ENCODE measurements at regions not wholly inside any gene's neighbourhood (a gene's known extent, or its start where the extent isn't known, plus 50 kb on each side); places are given as distances from the start of the nearest gene placed in this dataset.

DNA sequence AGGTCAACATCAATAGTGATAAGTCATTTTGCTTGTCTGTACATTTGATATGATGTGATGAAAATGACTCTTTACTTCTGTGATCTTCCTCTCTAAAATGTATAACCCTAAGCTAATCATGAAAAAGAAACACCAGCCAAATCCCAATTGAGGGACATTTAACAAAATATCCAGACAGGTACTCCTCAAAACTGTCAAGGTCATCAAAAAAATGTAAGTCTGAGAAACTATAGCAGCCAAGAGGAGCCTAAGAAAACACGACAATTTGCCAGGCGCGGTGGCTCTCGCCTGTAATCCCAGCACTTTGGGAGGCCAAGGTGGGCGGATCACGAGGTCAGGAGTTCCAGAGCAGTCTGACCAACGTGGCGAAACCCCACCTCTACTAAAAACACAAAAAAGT, 708.5 kb upstream of the ID4 start:
- no peak for TF ChIP-seq ZFX (IDR thresholded peaks at IDR 0.05; ENCODE audit: borderline replicate concordance)
- TF ChIP-seq, protein P1, sequence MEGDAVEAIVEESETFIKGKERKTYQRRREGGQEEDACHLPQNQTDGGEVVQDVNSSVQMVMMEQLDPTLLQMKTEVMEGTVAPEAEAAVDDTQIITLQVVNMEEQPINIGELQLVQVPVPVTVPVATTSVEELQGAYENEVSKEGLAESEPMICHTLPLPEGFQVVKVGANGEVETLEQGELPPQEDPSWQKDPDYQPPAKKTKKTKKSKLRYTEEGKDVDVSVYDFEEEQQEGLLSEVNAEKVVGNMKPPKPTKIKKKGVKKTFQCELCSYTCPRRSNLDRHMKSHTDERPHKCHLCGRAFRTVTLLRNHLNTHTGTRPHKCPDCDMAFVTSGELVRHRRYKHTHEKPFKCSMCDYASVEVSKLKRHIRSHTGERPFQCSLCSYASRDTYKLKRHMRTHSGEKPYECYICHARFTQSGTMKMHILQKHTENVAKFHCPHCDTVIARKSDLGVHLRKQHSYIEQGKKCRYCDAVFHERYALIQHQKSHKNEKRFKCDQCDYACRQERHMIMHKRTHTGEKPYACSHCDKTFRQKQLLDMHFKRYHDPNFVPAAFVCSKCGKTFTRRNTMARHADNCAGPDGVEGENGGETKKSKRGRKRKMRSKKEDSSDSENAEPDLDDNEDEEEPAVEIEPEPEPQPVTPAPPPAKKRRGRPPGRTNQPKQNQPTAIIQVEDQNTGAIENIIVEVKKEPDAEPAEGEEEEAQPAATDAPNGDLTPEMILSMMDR (IDR thresholded peaks at IDR 0.05), result no peak

DNA sequence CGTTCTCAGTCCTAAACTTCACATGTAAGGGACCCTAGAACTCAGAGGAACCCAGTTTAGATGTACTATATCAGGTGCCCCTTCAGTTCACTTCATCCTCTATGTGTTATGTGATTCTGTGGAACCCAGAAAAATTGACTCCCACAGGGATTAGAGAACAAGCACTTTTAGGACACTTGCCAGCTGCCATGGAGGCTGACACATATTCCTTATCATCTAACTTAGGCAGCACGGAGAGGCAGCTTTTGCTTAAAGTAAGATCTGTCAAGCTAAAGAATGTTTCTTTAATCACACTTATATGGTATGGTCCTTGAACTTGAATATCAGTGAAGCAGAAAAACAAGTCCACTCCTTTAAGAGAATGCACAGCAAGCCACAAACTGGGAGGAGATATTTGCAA, 701.5 kb upstream of the ID4 start:
- TF ChIP-seq ZFX (IDR thresholded peaks at IDR 0.05; ENCODE audit: borderline replicate concordance), result no peak
- TF ChIP-seq, protein P1 (IDR thresholded peaks at IDR 0.05), result no peak
- H3K27ac ChIP-seq, result no peak overlapping the region

More for the DNA sequence above, 708.5 kb upstream of the ID4 start:
- no peak overlapping the region for H3K27ac ChIP-seq

DNA sequence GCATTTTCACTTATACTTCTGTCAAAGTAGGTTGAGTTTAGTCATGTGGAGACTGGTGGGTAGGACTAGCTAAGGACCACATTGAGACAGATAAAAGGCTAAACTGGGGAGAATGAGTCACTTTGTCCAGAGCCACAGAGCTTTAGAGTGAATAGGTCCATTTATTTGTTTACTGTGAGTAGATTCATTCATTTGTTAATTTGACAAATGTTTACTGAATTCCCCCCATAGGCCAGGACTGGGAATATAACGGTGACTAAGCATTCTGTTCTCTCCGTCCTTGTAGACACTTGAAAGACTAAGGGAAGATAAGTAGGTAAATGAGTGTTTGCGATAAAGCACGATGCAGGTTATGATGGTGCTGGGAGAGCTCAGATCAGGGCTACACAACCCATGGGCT, 699.7 kb upstream of the ID4 start:
- H3K27ac ChIP-seq, result no peak overlapping the region

DNA sequence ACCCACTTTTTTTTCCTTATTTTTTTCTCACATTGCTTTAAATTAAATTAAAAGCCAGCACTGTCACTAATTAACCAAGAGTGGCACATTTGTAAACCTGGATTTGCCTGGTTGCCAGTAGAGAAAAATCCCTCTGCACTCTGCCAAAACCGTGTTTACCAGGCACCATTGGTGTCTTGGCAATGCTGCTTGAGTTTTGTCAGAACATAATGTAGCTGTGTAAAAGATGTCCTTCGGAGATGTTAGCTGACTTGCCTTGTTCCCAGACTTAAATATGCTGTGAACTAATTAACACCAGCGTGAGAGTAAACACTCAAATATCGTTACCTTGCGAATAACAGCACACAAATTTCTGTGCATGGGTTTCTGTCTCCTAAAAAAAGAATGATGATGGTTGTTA, 694.9 kb upstream of the ID4 start:
- TF ChIP-seq, protein P1 (IDR thresholded peaks at IDR 0.05), result no peak
- TF ChIP-seq ZFX (IDR thresholded peaks at IDR 0.05; ENCODE audit: borderline replicate concordance), result no peak
- no peak overlapping the region for H3K27ac ChIP-seq

More for the DNA sequence above, 699.7 kb upstream of the ID4 start:
- TF ChIP-seq ZFX (IDR thresholded peaks at IDR 0.05; ENCODE audit: borderline replicate concordance), result no peak
- TF ChIP-seq, protein P1 (IDR thresholded peaks at IDR 0.05), result no peak

DNA sequence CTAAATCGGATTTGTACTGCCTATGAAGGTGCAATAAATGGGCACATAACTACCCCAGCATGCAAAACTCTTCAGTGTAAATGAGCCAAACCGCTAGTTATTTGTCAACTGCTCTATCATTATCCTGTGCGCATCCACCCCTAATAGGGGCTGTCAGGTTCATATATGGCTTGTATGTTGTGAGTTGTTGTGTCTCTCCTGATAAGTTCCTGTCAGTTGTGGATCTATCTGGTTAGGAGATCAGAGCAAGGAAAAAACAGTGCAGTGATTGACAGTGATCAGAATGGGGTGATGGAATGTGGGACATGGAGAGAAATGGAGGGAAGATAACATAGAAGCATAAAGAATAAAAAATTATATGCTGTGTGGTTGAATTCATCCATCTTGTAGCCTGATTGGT, 686.9 kb upstream of the ID4 start:
- no peak overlapping the region for H3K27ac ChIP-seq
- TF ChIP-seq ZFX (IDR thresholded peaks at IDR 0.05; ENCODE audit: borderline replicate concordance), result no peak
- TF ChIP-seq, protein P1 (IDR thresholded peaks at IDR 0.05), result no peak

DNA sequence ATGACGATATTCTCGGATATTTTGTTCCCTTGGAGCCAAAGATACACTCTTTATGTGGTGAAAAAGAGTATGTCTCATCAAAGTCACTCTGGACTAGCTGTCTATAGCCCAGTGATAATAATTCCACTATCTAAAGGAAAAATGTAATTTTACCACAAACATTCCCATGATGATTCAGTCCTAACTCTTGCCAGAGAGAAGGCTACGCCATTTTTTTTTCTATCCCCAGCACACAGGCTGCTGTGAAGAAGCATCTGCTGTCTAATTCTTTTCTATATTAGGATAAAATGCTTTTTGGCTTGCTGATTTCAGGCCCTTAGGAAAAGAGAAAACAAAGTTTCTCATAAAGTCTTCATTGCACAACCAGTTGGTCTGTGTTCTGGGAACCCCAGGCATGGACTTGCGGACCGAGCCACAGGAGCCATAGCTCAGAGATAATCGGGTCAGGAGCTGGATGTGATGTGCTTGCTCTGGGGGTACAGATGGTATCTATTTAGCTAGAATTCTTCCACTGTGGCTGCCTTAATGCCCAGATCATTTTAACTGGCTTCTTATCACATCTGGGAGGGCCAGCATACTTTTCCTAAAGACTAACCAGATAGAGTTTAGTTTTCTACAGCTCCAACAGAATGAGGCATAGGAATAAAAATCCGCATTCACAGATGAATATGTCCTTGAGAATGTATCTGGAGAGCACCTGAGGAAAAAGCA, 683.7 kb upstream of the ID4 start:
- no peak overlapping the region for H3K27ac ChIP-seq
- no peak for TF ChIP-seq ZFX (IDR thresholded peaks at IDR 0.05; ENCODE audit: borderline replicate concordance)
- TF ChIP-seq, protein P1 (IDR thresholded peaks at IDR 0.05), result no peak

DNA sequence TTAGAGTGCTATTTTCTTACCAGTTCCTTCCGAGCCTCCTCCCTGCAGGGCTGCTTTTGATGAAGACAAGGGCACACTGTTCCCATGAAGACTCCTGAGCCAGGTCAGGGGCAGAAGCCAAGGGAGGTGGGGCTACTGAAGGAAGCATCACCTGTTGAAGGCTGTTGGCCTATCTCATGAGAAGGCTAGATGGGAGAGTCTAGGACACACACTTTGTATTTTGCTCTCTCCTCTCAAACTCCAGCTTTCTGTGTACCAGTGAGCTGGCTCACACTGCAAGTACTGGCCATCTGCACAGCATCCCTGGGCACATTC, 683.2 kb upstream of the ID4 start:
- H3K27ac ChIP-seq, result no peak overlapping the region
- no peak for TF ChIP-seq ZFX (IDR thresholded peaks at IDR 0.05; ENCODE audit: borderline replicate concordance)
- TF ChIP-seq, protein P1 (IDR thresholded peaks at IDR 0.05), result no peak
